GM10266 (cell line): ENCODE measurements at regions not wholly inside any gene's neighbourhood (a gene's known extent, or its start where the extent isn't known, plus 50 kb on each side); places are given as distances from the start of the nearest gene placed in this dataset.

Source experiments
- DNase-seq: peaks from one replicate; pipeline ENCODE4 v3.0.0; 2012; ENCODE audit errors: extremely low spot score
- CTCF ChIP-seq: IDR thresholded peaks from 2 replicates; pipeline ENCODE4 v1.5.1; 2012; ENCODE audit warnings: mild to moderate bottlenecking, low read depth; ENCODE audit not compliant: control insufficient read depth, insufficient read depth; ENCODE audit errors: missing control alignments

- no peak for DNase-seq
Observed at GRCh38 chr2:207472343-207473048, 57.3 kb upstream of the CREB1 start.

GRCh38 chr2:207473049-207473930 is 56.5 kb upstream of the CREB1 start:
- peak; percentile 29 for DNase-seq
- TF ChIP-seq CTCF, result peak; percentile 75

More at GRCh38 chr2:207472343-207473048, 57.3 kb upstream of the CREB1 start:
- no peak for TF ChIP-seq CTCF

- no peak for TF ChIP-seq CTCF
- no peak for DNase-seq
Observed at GRCh38 chr2:207473931-207474235, 55.9 kb upstream of the CREB1 start.

GRCh38 chr2:207474863-207475485 is 54.8 kb upstream of the CREB1 start:
- TF ChIP-seq CTCF, result peak; percentile 53
- peak; percentile 19 for DNase-seq

- DNase-seq, result no peak
- no peak for TF ChIP-seq CTCF
Observed at GRCh38 chr2:207475546-207475945, 54.2 kb upstream of the CREB1 start.

DNA sequence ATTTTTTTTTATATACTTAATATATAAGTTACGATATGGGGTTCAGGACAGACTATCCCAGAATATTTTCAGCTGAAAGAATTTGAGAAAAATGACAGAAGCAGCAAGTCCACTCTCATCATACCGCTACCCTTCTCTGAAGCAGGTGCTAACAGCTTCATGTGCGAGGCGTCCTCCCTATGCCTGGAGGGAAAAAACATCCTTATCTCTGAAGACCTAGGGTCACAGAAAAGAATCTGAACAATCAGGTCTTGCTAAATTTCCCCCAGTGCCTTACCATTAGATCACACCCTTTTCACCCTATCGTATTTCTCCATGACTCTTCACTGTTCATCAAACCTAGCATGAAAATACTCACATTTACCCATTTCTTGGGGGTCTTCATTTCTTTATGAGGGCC is 51.9 kb upstream of the CREB1 start:
- TF ChIP-seq CTCF, result no peak
- no peak for DNase-seq
